C4-2B (cell line): ENCODE measurements at regions not wholly inside any gene's neighbourhood (a gene's known extent, or its start where the extent isn't known, plus 50 kb on each side); places are given as distances from the start of the nearest gene placed in this dataset.
"Not testable (repeated sequence)": the region's sequence is repeated elsewhere in the genome, so short reads cannot be mapped to it uniquely, and the experiment has no call there.

Source experiments
- H3K27ac ChIP-seq: fragments of 450-650 bp; 2 replicates; pipeline ENCODE4 v1.5.1; 2017
- CTCF ChIP-seq: fragments of 450-650 bp; conservative IDR thresholded peaks from 2 replicates; pipeline ENCODE4 v1.5.1; 2017; ENCODE audit warnings: mild to moderate bottlenecking
- ZFX ChIP-seq: fragments of 450-650 bp; IDR thresholded peaks from 2 replicates; pipeline ENCODE4 v1.6.1; 2017

GRCh38 chr21:30028537-30028936, 88.7 kb upstream of the GRIK1 start:
- no peak overlapping the region for H3K27ac ChIP-seq
- TF ChIP-seq CTCF (no peak), ZFX (no peak)

- TF ChIP-seq ZFX (no peak), CTCF (no peak)
- no peak overlapping the region for H3K27ac ChIP-seq
These were observed 88.2 kb upstream of the GRIK1 start for GRCh38 chr21:30027986-30028385.

GRCh38 chr21:30023056-30023455, 83.3 kb upstream of the GRIK1 start:
- H3K27ac ChIP-seq: not testable (repeated sequence)

GRCh38 chr21:30014886-30015285, 75.1 kb upstream of the GRIK1 start:
- no peak overlapping the region for H3K27ac ChIP-seq
- no peak for TF ChIP-seq CTCF
- TF ChIP-seq ZFX: no peak

- H3K27ac ChIP-seq: no peak overlapping the region
- TF ChIP-seq CTCF (no peak), ZFX (no peak)
These were observed 51.8 kb upstream of the GRIK1 start for GRCh38 chr21:29991624-29992023.

- H3K27ac ChIP-seq: no peak overlapping the region
These were observed 49.9 kb upstream of the GRIK1 start for GRCh38 chr21:29989634-29990234.

More at GRCh38 chr21:29989634-29990234, 49.9 kb upstream of the GRIK1 start:
- TF ChIP-seq ZFX (no peak), CTCF (no peak)
